ENCODE measurements at regions not wholly inside any gene's neighbourhood (a gene's known extent, or its start where the extent isn't known, plus 50 kb on each side); places are given as distances from the start of the nearest gene placed in this dataset.

DNA sequence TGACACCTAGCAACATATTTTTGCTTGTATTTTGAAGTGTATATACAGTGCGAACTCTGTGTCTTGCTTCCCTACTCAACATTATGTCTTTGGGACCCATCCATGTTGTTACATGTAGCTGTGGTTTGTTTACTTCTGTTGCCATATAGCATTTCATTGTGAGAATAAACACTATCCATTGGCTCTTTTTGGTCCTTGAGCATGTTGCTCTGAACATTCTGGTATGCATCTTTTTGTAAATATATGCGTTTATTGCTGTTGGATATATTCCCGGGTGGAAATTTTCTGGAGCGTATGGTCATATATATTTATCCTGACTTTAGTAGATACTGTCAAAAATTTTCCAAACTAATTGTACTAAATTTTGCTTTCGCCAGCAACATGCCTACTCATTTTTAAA, 222.5 kb upstream of the SPTLC3 start:
- TF ChIP-seq, protein P1, sequence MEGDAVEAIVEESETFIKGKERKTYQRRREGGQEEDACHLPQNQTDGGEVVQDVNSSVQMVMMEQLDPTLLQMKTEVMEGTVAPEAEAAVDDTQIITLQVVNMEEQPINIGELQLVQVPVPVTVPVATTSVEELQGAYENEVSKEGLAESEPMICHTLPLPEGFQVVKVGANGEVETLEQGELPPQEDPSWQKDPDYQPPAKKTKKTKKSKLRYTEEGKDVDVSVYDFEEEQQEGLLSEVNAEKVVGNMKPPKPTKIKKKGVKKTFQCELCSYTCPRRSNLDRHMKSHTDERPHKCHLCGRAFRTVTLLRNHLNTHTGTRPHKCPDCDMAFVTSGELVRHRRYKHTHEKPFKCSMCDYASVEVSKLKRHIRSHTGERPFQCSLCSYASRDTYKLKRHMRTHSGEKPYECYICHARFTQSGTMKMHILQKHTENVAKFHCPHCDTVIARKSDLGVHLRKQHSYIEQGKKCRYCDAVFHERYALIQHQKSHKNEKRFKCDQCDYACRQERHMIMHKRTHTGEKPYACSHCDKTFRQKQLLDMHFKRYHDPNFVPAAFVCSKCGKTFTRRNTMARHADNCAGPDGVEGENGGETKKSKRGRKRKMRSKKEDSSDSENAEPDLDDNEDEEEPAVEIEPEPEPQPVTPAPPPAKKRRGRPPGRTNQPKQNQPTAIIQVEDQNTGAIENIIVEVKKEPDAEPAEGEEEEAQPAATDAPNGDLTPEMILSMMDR (IDR thresholded peaks at IDR 0.05) = no peak
- TF ChIP-seq POLR2AphosphoS5 (IDR thresholded peaks at IDR 0.05) (no peak), POLR2A (IDR thresholded peaks at IDR 0.05) (no peak)
- no peaks in the 10 kb centered on the region for H3K36me3 ChIP-seq
- H3K4me1 ChIP-seq = no peaks in the 10 kb centered on the region
- intact Hi-C loops (cut with DNase I; ENCODE audit: low total_unique reads) = no loop called here
- no peak for DNase-seq (ENCODE audit: low spot score in 2 of 2)
- H3K27ac ChIP-seq = no peak overlapping the region
- no peaks in the 10 kb centered on the region for H3K27me3 ChIP-seq
- no peak overlapping the region for H3K4me3 ChIP-seq
- H3K9me3 ChIP-seq = no peaks in the 10 kb centered on the region

DNA sequence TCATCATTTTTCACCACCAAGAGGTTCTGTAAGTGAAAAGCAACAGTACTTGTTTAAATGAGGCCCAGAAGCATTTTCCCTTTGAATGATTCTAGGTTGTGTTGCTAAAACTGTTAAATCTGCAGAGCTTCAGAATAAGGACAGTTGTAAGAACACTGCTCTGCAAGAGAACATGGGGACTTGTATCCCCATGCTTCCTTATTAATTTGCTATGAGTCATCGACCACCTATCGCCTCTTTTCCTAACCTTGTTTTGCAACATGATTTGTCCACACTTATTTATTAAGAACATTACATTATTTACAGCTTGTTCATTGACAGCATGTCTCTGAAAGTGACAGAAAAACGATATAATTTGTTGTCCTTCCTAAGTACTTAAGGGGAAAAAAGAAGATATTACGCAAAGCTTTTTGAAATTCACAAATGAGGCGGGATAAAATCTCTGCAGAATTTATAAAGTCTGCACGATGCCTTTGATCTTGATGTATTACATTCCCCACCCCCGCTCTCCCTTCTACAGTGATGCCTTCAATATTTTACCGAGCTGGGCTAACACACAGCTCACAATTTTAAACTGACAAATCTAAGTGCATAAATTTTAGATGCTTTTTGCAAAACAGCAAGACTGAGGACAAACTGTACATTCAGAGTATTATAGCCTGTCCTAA, 220.0 kb upstream of the SPTLC3 start:
- DNase-seq (ENCODE audit: low spot score in 2 of 2) = no peak
- intact Hi-C loops (cut with DNase I; ENCODE audit: low total_unique reads) = no loop called here

DNA sequence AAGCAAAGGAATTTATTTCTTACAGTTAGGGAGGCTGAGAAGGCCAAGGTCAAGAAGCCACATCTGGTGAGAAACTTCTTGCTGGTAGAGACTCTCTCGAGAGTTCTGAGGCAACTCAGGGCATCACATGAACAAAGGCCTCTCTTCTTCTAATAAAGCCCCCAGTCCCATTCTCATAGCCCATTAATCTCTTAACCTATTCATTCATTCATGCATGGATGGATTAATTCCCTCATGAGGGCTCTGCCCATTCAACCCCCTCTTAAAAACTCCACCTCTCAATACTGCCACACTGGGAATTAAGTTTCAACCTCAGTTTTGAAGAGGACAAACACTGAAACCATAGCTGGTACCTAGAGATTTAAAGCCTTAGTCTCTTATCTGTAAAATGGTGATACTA, 217.9 kb upstream of the SPTLC3 start:
- Histone ChIP-seq H3K4me1 (no peaks in the 10 kb centered on the region), H3K27me3 (no peaks in the 10 kb centered on the region), H3K4me3 (no peak overlapping the region), H3K36me3 (no peaks in the 10 kb centered on the region), H3K9me3 (no peaks in the 10 kb centered on the region), H3K27ac (no peak overlapping the region)
- intact Hi-C loops (cut with DNase I; ENCODE audit: low total_unique reads) = no loop called here
- DNase-seq (ENCODE audit: low spot score in 2 of 2) = no peak
- TF ChIP-seq POLR2AphosphoS5 (IDR thresholded peaks at IDR 0.05) (no peak), POLR2A (IDR thresholded peaks at IDR 0.05) (no peak)
- TF ChIP-seq, protein P1 (IDR thresholded peaks at IDR 0.05) = no peak

More for the DNA sequence above, 220.0 kb upstream of the SPTLC3 start:
- H3K4me1 ChIP-seq = no peaks in the 10 kb centered on the region
- H3K27me3 ChIP-seq = no peaks in the 10 kb centered on the region
- no peaks in the 10 kb centered on the region for H3K36me3 ChIP-seq
- H3K9me3 ChIP-seq = no peaks in the 10 kb centered on the region
- TF ChIP-seq POLR2A (IDR thresholded peaks at IDR 0.05) = no peak
- TF ChIP-seq, protein P1 (IDR thresholded peaks at IDR 0.05) = no peak
- no peak for TF ChIP-seq POLR2AphosphoS5 (IDR thresholded peaks at IDR 0.05)
- no peak overlapping the region for H3K27ac ChIP-seq
- no peak overlapping the region for H3K4me3 ChIP-seq

DNA sequence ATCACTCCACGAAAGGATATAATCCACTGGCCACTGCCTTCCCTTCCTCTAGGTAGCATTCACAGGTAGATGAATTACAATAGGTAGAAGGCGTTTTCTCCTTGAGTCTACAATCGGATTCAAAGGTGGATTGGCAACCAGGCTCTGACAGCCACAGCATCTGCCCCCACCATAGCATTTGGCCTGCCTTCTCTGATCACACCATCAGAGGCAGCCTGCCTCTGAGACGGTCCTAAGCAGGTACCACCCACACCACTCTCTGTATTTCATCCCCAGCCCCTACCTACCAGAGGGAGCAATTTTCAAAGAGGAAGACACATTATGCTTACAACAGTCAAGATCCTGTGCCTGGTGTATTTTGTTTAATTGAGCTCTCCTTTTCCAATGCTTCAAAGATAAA, 210.5 kb upstream of the SPTLC3 start:
- Histone ChIP-seq H3K9me3 (no peaks in the 10 kb centered on the region), H3K27me3 (no peaks in the 10 kb centered on the region), H3K4me3 (no peak overlapping the region), H3K36me3 (no peaks in the 10 kb centered on the region), H3K27ac (no peak overlapping the region), H3K4me1 (no peaks in the 10 kb centered on the region)
- TF ChIP-seq POLR2A (IDR thresholded peaks at IDR 0.05) (no peak), POLR2AphosphoS5 (IDR thresholded peaks at IDR 0.05) (no peak)
- TF ChIP-seq, protein P1 (IDR thresholded peaks at IDR 0.05) = no peak
- no peak for DNase-seq (ENCODE audit: low spot score in 2 of 2)
- intact Hi-C loops (cut with DNase I; ENCODE audit: low total_unique reads) = no loop called here

DNA sequence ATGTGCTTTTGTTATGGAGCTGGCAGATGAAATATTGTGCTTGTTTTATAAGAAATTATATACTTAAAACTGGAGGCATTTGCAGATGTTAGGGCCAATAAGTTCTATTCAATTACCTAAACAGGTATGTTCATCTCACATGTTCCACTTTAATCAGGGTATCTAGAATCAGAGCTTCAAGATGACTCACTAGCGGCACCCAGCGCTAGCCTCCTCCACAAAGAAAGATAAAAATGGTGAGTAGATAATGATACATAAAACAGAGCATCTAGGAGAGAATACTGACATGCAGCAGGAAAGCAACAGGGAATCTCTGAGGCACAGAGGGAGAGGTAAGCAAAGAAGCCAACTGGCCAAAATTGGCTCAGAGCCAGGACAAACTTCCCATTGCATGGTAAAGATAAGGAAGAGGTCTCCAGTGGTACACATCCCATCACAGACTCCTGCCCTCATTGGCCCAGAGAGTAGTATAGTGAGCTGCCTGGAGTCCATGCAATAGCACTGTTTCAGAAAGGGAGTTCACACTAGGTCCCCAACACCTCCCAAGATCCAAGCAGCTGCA, 200.7 kb upstream of the SPTLC3 start:
- TF ChIP-seq POLR2A (IDR thresholded peaks at IDR 0.05) (no peak), POLR2AphosphoS5 (IDR thresholded peaks at IDR 0.05) (no peak)
- TF ChIP-seq, protein P1 (IDR thresholded peaks at IDR 0.05) = no peak
- no peaks in the 10 kb centered on the region for H3K36me3 ChIP-seq

More for the DNA sequence above, 200.7 kb upstream of the SPTLC3 start:
- Histone ChIP-seq H3K4me1 (no peaks in the 10 kb centered on the region), H3K27me3 (no peaks in the 10 kb centered on the region), H3K4me3 (no peak overlapping the region), H3K9me3 (peaks cover 5 to 7% of the 10 kb centered on the region in 2 donors), H3K27ac (no peak overlapping the region)
- intact Hi-C loops (cut with DNase I; ENCODE audit: low total_unique reads) = no loop called here
- no peak for DNase-seq (ENCODE audit: low spot score in 2 of 2)
